OCI-LY3 (cell line): ENCODE measurements at regions not wholly inside any gene's neighbourhood (a gene's known extent, or its start where the extent isn't known, plus 50 kb on each side); places are given as distances from the start of the nearest gene placed in this dataset.

Experiments used
- CTCF ChIP-seq: fragments of 200-600, 300-600 bp; sonication (generic); IDR thresholded peaks from 2 replicates; pipeline ENCODE4 v1.5.1; 2014; ENCODE audit warnings: antibody characterized with exemption, low read length, low read depth
- EZH2phosphoT487 ChIP-seq: fragments of 200-600 bp; shearing (Covaris generic); IDR thresholded peaks from 2 replicates; pipeline ENCODE4 v1.6.1; 2018; ENCODE audit warnings: antibody characterized with exemption, mixed run types, low read depth

GRCh38 chr6:137792160-137793033 lies 74.7 kb upstream of the TNFAIP3 start:
- TF ChIP-seq CTCF (no peak), EZH2phosphoT487 (no peak)
